Fibroblast of peridontal ligament (primary cell): ENCODE measurements at regions not wholly inside any gene's neighbourhood (a gene's known extent, or its start where the extent isn't known, plus 50 kb on each side); places are given as distances from the start of the nearest gene placed in this dataset.

ENCODE experiments used
- DNase-seq: peaks from one replicate; pipeline ENCODE4 v3.0.0-alpha.2; 2010; ENCODE audit errors: extremely low read depth

GRCh38 chr6:21426841-21427490 is 166.6 kb upstream of the SOX4 start:
- DNase-seq, result peak; percentile 22

GRCh38 chr6:21429291-21429690 is 164.3 kb upstream of the SOX4 start:
- DNase-seq, result no peak

GRCh38 chr6:21431526-21431925 is 162.0 kb upstream of the SOX4 start:
- no peak for DNase-seq

GRCh38 chr6:21436625-21437024 is 156.9 kb upstream of the SOX4 start:
- DNase-seq, result no peak

- DNase-seq, result peak; percentile 7
These were observed 156.0 kb upstream of the SOX4 start for GRCh38 chr6:21437581-21437980.

GRCh38 chr6:21438237-21438985 is 155.1 kb upstream of the SOX4 start:
- DNase-seq, result no peak

- DNase-seq, result peak; percentile 2
These were observed 154.6 kb upstream of the SOX4 start for GRCh38 chr6:21438986-21439352.

GRCh38 chr6:21441386-21441785 is 152.2 kb upstream of the SOX4 start:
- DNase-seq, result no peak

- no peak for DNase-seq
These were observed 150.7 kb upstream of the SOX4 start for GRCh38 chr6:21442874-21443273.

- DNase-seq, result no peak
These were observed 148.8 kb upstream of the SOX4 start for GRCh38 chr6:21444711-21445260.

- no peak for DNase-seq
These were observed 145.6 kb upstream of the SOX4 start for GRCh38 chr6:21447987-21448386.

GRCh38 chr6:21448485-21449109 is 145.0 kb upstream of the SOX4 start:
- no peak for DNase-seq

GRCh38 chr6:21450149-21450548 is 143.4 kb upstream of the SOX4 start:
- no peak for DNase-seq

- DNase-seq, result no peak
These were observed 142.9 kb upstream of the SOX4 start for GRCh38 chr6:21450628-21451027.

- no peak for DNase-seq
These were observed 142.0 kb upstream of the SOX4 start for GRCh38 chr6:21451546-21452013.

GRCh38 chr6:21454262-21454661 is 139.3 kb upstream of the SOX4 start:
- DNase-seq, result no peak

- DNase-seq, result no peak
These were observed 138.5 kb upstream of the SOX4 start for GRCh38 chr6:21455071-21455470.

- DNase-seq, result no peak
These were observed 135.9 kb upstream of the SOX4 start for GRCh38 chr6:21457647-21458046.

- DNase-seq, result no peak
These were observed 133.9 kb upstream of the SOX4 start for GRCh38 chr6:21459641-21460040.

GRCh38 chr6:21461844-21462518 is 131.6 kb upstream of the SOX4 start:
- no peak for DNase-seq

GRCh38 chr6:21462519-21462852 is 131.1 kb upstream of the SOX4 start:
- no peak for DNase-seq

- DNase-seq, result no peak
These were observed 126.5 kb upstream of the SOX4 start for GRCh38 chr6:21467091-21467490.
